Skeletal muscle satellite cell (primary cell): ENCODE measurements at regions not wholly inside any gene's neighbourhood (a gene's known extent, or its start where the extent isn't known, plus 50 kb on each side); places are given as distances from the start of the nearest gene placed in this dataset.

Experiments
- H3K27me3 ChIP-seq: 2 replicates; pipeline ENCODE4 v1.7.0; 2013; ENCODE audit warnings: low read length; ENCODE audit not compliant: control insufficient read depth, insufficient read depth
- H3K36me3 ChIP-seq: 2 replicates; pipeline ENCODE4 v1.7.0; 2013; ENCODE audit warnings: mild to moderate bottlenecking, control low read depth, low read length; ENCODE audit not compliant: insufficient read depth
- H3K4me1 ChIP-seq: 2 replicates; pipeline ENCODE4 v1.7.0; 2013; ENCODE audit warnings: low read length; ENCODE audit not compliant: control insufficient read depth, insufficient read depth
- H3K4me2 ChIP-seq: 2 replicates; pipeline ENCODE4 v1.7.0; 2013; ENCODE audit warnings: mild to moderate bottlenecking, low read length
- H3K4me3 ChIP-seq: 2 replicates; pipeline ENCODE4 v1.7.0; 2013; ENCODE audit warnings: low read length
- H3K9ac ChIP-seq: 2 replicates; pipeline ENCODE4 v1.7.0; 2013; ENCODE audit warnings: mild to moderate bottlenecking, low read depth, low read length, moderate library complexity
- H3K9me3 ChIP-seq: replicated peaks from 2 replicates; pipeline ENCODE4 v1.7.0; 2013; ENCODE audit warnings: mild to moderate bottlenecking, control low read depth, low read length

DNA sequence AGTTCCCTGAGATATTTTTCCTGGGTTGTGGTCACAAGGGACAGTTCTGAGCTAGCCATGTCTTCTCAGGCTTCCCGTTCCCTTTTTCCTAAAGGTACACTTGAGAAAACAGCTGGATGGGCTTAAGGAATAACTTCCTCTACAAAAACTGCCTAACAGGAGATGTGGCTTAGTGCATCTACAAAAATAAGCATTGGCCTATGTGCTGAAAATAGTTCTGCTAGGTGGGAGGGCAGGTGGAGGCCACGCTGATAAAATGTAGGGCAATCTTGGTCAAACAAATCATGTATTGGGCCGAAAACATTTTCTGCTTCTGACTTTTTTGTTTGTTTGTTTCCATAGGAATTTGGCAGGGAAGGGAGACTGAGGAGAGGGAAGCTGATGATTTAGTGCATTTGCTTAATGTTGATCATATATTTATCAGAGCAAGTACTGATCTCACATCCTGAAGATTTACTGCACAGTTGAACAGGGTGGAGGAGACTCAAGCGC, 409.4 kb upstream of the FZD8 start:
- H3K9me3 ChIP-seq = no peaks in the 10 kb centered on the region
- peaks cover 5% of the 10 kb centered on the region for H3K27me3 ChIP-seq
- no peak overlapping the region for H3K9ac ChIP-seq
- H3K36me3 ChIP-seq = no peaks in the 10 kb centered on the region
- H3K4me2 ChIP-seq = no peak overlapping the region
- H3K4me3 ChIP-seq = no peak overlapping the region
- H3K4me1 ChIP-seq = no peaks in the 10 kb centered on the region

DNA sequence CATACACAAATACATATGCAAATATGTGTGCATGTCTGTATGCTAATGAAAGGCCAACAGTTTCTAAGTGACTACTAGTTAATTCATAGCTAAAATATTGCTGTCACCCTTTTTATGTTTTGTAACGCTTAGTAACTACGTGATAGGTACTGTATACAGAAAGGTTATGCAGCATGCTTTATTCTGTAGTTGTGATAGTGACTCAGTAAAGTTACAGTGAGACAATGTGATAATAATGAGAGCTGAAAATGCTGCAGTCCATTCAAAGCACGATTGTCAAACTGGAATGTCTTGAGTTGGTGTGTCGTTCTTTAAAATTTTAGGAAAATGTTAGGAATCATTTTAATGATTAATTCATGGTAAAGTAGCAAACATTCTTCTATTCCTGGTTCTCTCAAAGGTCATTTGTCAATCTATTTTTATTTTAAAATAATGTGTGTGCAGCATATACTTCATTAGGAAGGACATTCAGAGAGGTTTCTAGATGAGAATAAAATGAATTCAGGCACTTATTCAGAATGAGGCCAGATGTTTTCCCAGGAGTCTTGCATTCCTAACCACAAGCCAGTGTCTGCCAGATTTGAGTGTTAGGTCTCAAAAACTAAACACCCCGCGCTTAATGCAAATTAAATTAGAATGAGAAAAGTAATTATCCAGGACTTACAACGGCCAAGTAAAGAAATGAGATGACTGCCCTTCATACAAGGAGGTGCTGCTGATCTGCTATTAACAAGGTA, 408.8 kb upstream of the FZD8 start:
- Histone ChIP-seq H3K27me3 (peaks cover 5% of the 10 kb centered on the region), H3K4me1 (no peaks in the 10 kb centered on the region), H3K9ac (no peak overlapping the region), H3K36me3 (no peaks in the 10 kb centered on the region), H3K4me2 (no peak overlapping the region), H3K4me3 (no peak overlapping the region), H3K9me3 (no peaks in the 10 kb centered on the region)

DNA sequence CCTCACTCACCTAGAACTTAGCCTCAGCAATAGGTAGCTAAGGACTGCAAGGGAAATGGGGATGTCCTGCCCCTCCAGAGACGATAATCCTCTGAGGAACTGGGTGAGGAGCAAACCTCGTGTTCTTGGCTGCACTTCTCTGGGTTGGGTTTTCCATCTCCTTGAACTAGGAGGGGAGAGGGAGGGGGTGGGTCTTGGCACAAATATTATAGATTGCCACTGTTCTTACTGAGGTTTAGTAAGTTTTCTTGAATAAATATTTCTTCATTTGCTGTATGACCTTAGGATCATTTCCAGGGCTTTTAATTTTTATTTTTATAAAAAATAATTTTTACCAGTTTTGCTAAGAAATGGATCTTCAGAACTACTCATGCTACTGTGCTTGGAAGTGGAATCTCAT, 406.7 kb upstream of the FZD8 start:
- Histone ChIP-seq H3K9ac (no peak overlapping the region), H3K27me3 (peaks cover 5% of the 10 kb centered on the region), H3K4me3 (no peak overlapping the region), H3K4me2 (no peak overlapping the region), H3K4me1 (no peaks in the 10 kb centered on the region), H3K9me3 (no peaks in the 10 kb centered on the region), H3K36me3 (no peaks in the 10 kb centered on the region)

DNA sequence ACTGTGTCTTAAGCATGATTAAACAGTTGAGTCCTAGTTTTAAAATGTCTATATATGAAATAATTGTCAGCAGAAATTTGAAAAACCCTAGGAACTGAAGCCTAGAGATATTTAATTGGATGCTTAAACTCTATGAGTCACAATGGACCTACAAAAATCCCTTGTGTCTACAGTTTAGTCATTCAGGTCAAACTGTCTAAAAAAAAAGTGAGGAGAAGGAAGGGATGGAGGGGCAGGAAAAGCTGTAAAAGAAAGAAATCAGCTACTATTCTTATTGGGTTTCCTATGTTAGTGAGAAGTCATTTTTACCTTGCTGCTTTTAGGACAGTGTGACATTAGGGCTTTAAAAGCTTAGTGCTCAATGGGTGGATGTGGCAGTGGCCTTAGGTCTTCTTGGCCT, 406.1 kb upstream of the FZD8 start:
- Histone ChIP-seq H3K9ac (no peak overlapping the region), H3K4me3 (no peak overlapping the region), H3K4me2 (no peak overlapping the region), H3K4me1 (no peaks in the 10 kb centered on the region), H3K27me3 (peaks cover 5% of the 10 kb centered on the region), H3K36me3 (no peaks in the 10 kb centered on the region), H3K9me3 (no peaks in the 10 kb centered on the region)

DNA sequence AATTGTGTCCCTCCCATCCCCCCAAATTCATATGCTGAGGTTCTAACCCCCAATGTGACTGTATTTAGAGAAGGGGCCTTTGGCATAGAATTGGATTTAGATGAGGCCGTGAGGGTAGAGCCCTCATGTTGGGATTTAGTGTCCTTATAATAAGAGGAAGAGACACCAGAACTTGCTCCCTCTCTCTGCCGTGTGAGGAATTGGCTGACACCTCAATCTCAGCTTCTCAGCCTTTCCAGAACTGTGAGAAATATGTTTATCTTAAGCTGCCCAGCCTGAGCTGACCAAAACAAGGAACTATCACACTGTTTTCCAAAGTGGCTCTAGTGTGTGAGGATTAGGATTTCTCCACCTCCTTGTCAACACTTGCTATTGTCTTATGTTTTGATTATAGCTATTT, 400.0 kb upstream of the FZD8 start:
- Histone ChIP-seq H3K4me1 (no peaks in the 10 kb centered on the region), H3K4me3 (no peak overlapping the region), H3K9ac (no peak overlapping the region), H3K9me3 (no peaks in the 10 kb centered on the region), H3K27me3 (no peaks in the 10 kb centered on the region), H3K36me3 (no peaks in the 10 kb centered on the region), H3K4me2 (no peak overlapping the region)

DNA sequence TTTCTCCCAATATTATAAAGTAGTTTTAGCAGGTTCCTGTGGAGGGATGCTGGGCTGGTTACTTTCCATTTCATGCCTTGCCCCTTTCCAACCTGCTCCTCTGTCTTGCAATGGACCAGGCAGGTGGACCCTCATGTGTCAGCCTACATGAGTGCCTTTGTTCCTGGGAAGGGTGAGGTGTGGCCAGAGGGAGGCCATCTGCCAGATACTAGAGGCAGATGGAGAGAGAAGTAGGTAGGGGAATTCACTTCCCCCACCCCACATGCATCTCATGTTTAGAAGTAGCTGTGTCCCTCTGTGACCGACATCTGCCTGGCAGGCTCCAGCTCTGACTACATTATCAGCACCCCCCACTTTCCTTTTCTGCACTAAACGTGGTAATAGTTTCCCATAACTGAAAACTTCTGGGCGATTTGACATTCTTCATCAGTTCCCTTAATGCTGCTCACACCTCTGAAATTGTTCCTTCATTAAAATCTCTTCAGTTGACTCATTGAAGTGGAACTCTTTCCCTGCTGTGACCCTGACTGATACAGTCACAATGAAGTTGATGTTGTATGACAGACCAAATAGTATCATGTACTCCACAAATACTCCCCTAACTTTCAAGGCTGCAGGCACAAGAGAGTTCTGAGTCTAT, 396.3 kb upstream of the FZD8 start:
- Histone ChIP-seq H3K36me3 (no peaks in the 10 kb centered on the region), H3K4me1 (no peaks in the 10 kb centered on the region), H3K4me3 (no peak overlapping the region), H3K9ac (no peak overlapping the region), H3K4me2 (no peak overlapping the region), H3K27me3 (no peaks in the 10 kb centered on the region), H3K9me3 (no peaks in the 10 kb centered on the region)

DNA sequence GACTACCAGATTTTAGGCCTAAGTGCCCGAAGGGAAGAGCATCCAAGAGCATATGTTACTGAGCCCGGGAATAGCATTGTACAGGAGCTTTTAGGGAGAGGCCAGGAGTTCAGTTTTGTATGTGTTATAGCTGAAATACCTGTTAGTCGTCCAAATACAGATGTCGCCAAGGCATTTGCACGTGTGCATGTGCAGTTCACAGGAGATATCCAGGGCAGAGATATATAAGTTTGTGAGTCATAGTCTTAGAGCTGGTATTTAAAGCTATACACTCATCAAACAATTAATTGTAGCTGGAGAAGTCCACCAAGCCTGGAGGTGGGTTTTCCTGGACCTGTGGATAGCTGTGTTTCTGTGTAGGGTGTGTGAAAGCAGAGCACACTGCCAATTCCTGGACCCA, 394.0 kb upstream of the FZD8 start:
- no peak overlapping the region for H3K4me3 ChIP-seq
- H3K9me3 ChIP-seq = no peaks in the 10 kb centered on the region
- no peaks in the 10 kb centered on the region for H3K36me3 ChIP-seq
- no peak overlapping the region for H3K9ac ChIP-seq
- H3K27me3 ChIP-seq = peaks cover 4% of the 10 kb centered on the region
- H3K4me2 ChIP-seq = no peak overlapping the region
- H3K4me1 ChIP-seq = no peaks in the 10 kb centered on the region

DNA sequence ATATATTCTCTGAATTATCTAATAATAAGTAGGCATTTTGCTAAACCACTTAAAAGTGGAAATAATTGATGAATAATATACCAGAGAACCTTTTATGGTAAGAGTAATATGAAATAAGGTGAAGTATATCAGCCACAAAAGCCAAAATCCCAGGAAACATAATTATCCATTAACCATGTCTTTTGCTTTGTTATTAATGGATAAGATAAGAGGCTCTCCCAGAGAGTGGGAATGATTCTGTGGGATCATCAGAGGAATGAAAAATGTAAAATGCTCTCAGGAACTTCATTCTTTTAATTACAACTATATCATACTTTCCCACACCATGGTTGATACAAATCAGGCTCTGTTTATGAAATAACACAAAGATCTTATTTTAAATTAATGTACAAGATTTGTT, 391.7 kb upstream of the FZD8 start:
- no peak overlapping the region for H3K4me2 ChIP-seq
- no peaks in the 10 kb centered on the region for H3K36me3 ChIP-seq
- no peaks in the 10 kb centered on the region for H3K4me1 ChIP-seq
- H3K4me3 ChIP-seq = no peak overlapping the region
- no peaks in the 10 kb centered on the region for H3K9me3 ChIP-seq
- H3K9ac ChIP-seq = no peak overlapping the region
- peaks cover 4% of the 10 kb centered on the region for H3K27me3 ChIP-seq

DNA sequence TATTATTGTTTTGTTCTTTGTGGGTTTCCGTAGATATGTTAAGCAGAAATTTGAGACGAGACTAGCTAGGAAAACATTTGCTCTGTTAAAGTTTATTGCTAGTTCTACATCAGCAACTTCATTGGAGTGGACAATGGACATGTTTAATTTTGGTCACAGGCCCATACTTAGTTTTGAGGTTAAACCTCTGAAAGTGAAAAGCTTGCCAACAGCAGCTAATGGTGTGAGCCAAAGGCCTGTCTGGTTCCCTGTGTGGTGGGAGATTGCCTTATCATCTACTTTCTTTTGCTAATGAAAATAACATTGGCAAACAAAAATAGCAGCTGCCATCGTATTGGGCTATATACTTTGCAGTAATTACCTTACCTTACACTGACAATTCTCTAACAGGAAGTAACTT, 388.4 kb upstream of the FZD8 start:
- Histone ChIP-seq H3K27me3 (peaks cover 4% of the 10 kb centered on the region), H3K4me2 (no peak overlapping the region), H3K9ac (no peak overlapping the region), H3K4me3 (no peak overlapping the region), H3K36me3 (no peaks in the 10 kb centered on the region), H3K4me1 (no peaks in the 10 kb centered on the region), H3K9me3 (no peaks in the 10 kb centered on the region)

DNA sequence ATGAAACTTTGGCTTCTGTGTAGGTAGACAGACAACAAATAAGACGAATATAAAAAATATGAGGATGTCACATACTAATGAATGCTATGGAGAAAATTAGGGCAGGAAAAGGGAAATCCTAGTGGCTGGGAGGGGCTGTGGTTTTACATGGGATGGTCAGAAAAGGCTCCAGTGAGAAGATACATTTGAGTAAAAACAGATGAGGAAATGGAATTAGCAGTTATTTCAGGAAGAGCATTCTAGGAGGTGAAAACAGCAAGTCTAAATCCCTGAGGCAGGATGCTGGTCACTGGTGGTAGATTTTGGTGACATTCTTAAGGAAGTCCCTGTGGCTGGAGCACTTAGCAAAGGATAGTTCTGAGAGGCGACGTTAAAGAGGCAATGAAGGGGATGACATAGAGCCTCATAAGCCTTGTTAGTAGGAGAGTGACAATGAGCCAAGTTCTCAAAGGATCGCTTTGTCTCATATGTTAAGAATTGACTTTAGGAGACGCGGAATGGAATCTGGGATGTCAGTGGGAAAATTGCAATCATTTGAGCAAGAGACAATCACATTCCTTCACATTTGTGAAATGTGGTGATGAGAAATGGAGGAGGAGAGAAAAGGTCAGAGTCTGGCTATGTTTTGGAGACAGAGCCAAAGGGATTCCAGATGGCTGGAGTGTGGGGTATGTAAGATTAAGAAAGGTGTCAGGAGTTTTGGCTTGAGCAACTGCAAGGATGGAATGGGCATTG, 384.7 kb upstream of the FZD8 start:
- Histone ChIP-seq H3K4me3 (no peak overlapping the region), H3K9ac (no peak overlapping the region)

DNA sequence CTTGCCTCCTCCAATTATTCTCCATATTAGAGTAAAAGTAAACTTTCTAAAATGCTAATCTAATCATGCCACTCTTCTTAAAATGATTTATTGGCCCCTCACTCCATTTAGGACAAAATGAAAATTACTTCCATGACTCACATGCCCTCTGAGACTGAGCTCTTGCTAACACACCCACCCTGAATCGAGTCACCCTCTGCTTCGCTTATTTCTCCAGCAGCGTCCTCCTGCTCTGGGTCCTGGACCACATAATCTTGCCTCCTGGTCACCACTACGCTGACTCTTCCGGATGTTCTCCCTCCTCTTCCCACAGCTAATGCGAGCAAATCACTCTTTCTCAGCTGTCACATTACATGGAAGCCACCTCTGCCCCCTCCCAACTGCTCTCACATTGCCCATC, 384.0 kb upstream of the FZD8 start:
- Histone ChIP-seq H3K9ac (no peak overlapping the region), H3K4me1 (peaks cover 10% of the 10 kb centered on the region), H3K27me3 (no peaks in the 10 kb centered on the region), H3K9me3 (no peaks in the 10 kb centered on the region), H3K36me3 (no peaks in the 10 kb centered on the region), H3K4me3 (no peak overlapping the region), H3K4me2 (no peak overlapping the region)

More for the DNA sequence above, 384.7 kb upstream of the FZD8 start:
- Histone ChIP-seq H3K4me1 (peaks cover 10% of the 10 kb centered on the region), H3K4me2 (no peak overlapping the region), H3K27me3 (no peaks in the 10 kb centered on the region), H3K9me3 (no peaks in the 10 kb centered on the region), H3K36me3 (no peaks in the 10 kb centered on the region)
